PFSK-1 (cell line): ENCODE measurements at regions not wholly inside any gene's neighbourhood (a gene's known extent, or its start where the extent isn't known, plus 50 kb on each side); places are given as distances from the start of the nearest gene placed in this dataset.

Experiments used
- FOXP2 ChIP-seq: optimal IDR thresholded peaks from 2 replicates; pipeline ENCODE3; 2011; ENCODE audit warnings: borderline replicate concordance, control low read depth, inconsistent platforms; ENCODE audit not compliant: insufficient read depth; ENCODE audit errors: extremely low read length, extremely low read depth
- POLR2AphosphoS5 ChIP-seq: IDR thresholded peaks from 2 replicates; pipeline ENCODE4 v1.6.1; 2012; ENCODE audit warnings: low read depth, mild to moderate bottlenecking, control low read depth, low read length, moderate library complexity
- SIN3A ChIP-seq: IDR thresholded peaks from 2 replicates; pipeline ENCODE4 v1.6.1; 2012; ENCODE audit warnings: mild to moderate bottlenecking, low read length, moderate library complexity, borderline replicate concordance; ENCODE audit not compliant: insufficient read depth
- TAF1 ChIP-seq: IDR thresholded peaks from 2 replicates; pipeline ENCODE4 v1.6.1; 2012; ENCODE audit warnings: low read length, control low read depth, borderline replicate concordance; ENCODE audit not compliant: insufficient read depth
- TF ChIP-seq, protein P1 (sequence below), 2 experiments: IDR thresholded peaks; 2 replicates each; pipeline versions ENCODE4 v1.6.1 to v1.8.0; 2011 to 2012; ENCODE audit warnings: low read depth in 2 of 2, low read length in 2 of 2, control low read depth in 1 of 2, inconsistent platforms in 1 of 2, mild to moderate bottlenecking in 1 of 2, moderate library complexity in 1 of 2; ENCODE audit not compliant: insufficient read depth in 1 of 2

DNA sequence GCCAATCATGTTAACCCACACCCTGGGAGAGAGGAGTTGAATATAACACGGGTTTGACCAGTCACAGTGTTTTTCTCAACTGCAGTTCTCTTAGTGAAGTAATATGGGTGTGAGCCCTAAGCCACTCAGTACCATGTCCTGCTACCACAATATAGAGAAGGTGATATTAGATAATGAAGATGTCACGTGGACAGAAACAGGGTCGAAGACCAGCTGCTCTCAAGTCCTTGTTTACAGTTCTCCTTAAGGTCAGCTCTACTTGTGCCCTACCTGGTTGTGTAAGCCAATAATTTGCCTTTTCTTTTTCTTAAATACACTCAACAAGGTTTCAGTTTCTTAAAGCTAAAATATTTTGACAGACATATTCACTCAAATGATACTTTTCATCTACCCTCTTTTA is 128.3 kb upstream of the POT1 start:
- TF ChIP-seq POLR2AphosphoS5, result no peak
- TF ChIP-seq, protein P1, sequence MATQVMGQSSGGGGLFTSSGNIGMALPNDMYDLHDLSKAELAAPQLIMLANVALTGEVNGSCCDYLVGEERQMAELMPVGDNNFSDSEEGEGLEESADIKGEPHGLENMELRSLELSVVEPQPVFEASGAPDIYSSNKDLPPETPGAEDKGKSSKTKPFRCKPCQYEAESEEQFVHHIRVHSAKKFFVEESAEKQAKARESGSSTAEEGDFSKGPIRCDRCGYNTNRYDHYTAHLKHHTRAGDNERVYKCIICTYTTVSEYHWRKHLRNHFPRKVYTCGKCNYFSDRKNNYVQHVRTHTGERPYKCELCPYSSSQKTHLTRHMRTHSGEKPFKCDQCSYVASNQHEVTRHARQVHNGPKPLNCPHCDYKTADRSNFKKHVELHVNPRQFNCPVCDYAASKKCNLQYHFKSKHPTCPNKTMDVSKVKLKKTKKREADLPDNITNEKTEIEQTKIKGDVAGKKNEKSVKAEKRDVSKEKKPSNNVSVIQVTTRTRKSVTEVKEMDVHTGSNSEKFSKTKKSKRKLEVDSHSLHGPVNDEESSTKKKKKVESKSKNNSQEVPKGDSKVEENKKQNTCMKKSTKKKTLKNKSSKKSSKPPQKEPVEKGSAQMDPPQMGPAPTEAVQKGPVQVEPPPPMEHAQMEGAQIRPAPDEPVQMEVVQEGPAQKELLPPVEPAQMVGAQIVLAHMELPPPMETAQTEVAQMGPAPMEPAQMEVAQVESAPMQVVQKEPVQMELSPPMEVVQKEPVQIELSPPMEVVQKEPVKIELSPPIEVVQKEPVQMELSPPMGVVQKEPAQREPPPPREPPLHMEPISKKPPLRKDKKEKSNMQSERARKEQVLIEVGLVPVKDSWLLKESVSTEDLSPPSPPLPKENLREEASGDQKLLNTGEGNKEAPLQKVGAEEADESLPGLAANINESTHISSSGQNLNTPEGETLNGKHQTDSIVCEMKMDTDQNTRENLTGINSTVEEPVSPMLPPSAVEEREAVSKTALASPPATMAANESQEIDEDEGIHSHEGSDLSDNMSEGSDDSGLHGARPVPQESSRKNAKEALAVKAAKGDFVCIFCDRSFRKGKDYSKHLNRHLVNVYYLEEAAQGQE (IDR thresholded peaks at IDR 0.05; ENCODE audit: insufficient read depth in 1 of 2, low read depth in 2 of 2, low read length in 2 of 2), result no peak
- TF ChIP-seq TAF1, result no peak
- TF ChIP-seq SIN3A, result no peak
- no peak for TF ChIP-seq FOXP2

DNA sequence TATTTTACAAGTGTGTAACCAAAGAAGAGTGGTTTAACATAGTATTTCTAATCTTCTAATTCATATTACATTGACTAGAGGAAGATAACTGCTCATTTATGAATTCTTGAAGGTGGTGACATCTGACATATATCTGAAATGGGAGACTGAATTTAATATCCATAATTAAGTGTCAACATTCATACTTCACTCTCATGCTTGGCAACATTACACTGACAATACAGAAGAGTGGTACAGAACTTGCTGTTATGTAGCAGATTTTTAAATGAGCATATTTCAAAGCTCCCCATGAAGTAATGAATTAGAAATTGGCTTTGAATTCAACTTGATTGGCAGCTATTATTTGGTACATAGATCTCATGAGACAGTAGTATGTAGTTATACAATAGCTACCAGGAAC is 125.8 kb upstream of the POT1 start:
- no peak for TF ChIP-seq SIN3A

DNA sequence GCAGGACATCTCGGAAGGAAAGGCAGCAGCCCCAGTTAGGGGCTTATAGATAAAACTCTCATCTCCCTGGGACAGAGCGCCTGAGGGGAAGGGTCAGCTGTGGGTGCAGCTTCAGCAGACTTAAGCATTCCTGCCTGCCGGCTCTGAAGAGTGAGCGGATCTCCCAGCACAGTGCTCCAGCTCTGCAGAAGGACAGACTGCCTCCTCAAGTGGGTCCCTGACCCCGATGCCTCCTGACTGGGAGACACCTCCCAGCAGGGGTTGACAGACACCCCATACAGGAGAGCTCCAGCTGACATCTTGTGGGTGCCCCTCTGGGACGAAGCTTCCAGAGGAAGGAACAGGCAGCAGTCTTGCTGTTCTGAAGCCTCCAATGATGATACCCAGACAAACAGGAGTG is 117.1 kb upstream of the POT1 start:
- TF ChIP-seq, protein P1 (IDR thresholded peaks at IDR 0.05; ENCODE audit: insufficient read depth in 1 of 2, low read depth in 2 of 2, low read length in 2 of 2), result no peak
- TF ChIP-seq POLR2AphosphoS5, result no peak
- TF ChIP-seq TAF1, result no peak
- no peak for TF ChIP-seq SIN3A
- no peak for TF ChIP-seq FOXP2

GRCh38 chr7:125033506-125033905 is 103.9 kb upstream of the POT1 start:
- TF ChIP-seq FOXP2, result no peak
- TF ChIP-seq SIN3A, result no peak
- no peak for TF ChIP-seq TAF1
- TF ChIP-seq, protein P1 (IDR thresholded peaks at IDR 0.05; ENCODE audit: insufficient read depth in 1 of 2, low read depth in 2 of 2, low read length in 2 of 2), result no peak
- no peak for TF ChIP-seq POLR2AphosphoS5

GRCh38 chr7:125032943-125033342 is 103.3 kb upstream of the POT1 start:
- no peak for TF ChIP-seq POLR2AphosphoS5
- TF ChIP-seq FOXP2, result no peak
- TF ChIP-seq SIN3A, result no peak
- TF ChIP-seq TAF1, result no peak
- TF ChIP-seq, protein P1 (IDR thresholded peaks at IDR 0.05; ENCODE audit: insufficient read depth in 1 of 2, low read depth in 2 of 2, low read length in 2 of 2), result no peak
